NCI-H1436 treated with DMSO at 0.1 percent for 48 hours (cell line): ENCODE measurements at regions not wholly inside any gene's neighbourhood (a gene's known extent, or its start where the extent isn't known, plus 50 kb on each side); places are given as distances from the start of the nearest gene placed in this dataset.
A peak's percentile ranks its signal among the peaks of the same experiment; 100 is the strongest.
"Not testable (repeated sequence)": the region's sequence is repeated elsewhere in the genome, so short reads cannot be mapped to it uniquely, and the experiment has no call there.

ENCODE experiments used
- DNase-seq: peaks from one replicate; lab custom pipeline; 2025; lab: John Stamatoyannopoulos, UW

DNA sequence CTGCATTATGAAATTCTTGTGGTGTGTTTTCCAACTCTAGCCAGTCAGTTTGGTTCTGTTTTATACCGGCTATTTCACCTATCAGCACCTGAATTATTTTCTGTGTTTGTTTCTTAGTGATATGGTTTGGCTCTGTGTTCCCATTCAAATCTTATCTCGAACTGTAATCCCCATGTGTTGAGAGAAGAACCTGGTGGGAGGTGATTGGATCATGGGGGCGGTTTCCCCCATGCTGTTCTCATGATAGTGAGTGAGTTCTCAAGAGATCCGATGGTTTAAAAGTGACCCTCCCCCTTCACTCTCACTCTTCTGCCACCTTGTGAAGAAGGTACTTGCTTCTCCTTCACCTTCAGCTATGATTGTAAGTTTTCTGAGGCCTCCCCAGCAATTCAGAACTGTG, 1006.2 kb upstream of the FOXG1 start:
- DNase-seq, result not testable (repeated sequence)

DNA sequence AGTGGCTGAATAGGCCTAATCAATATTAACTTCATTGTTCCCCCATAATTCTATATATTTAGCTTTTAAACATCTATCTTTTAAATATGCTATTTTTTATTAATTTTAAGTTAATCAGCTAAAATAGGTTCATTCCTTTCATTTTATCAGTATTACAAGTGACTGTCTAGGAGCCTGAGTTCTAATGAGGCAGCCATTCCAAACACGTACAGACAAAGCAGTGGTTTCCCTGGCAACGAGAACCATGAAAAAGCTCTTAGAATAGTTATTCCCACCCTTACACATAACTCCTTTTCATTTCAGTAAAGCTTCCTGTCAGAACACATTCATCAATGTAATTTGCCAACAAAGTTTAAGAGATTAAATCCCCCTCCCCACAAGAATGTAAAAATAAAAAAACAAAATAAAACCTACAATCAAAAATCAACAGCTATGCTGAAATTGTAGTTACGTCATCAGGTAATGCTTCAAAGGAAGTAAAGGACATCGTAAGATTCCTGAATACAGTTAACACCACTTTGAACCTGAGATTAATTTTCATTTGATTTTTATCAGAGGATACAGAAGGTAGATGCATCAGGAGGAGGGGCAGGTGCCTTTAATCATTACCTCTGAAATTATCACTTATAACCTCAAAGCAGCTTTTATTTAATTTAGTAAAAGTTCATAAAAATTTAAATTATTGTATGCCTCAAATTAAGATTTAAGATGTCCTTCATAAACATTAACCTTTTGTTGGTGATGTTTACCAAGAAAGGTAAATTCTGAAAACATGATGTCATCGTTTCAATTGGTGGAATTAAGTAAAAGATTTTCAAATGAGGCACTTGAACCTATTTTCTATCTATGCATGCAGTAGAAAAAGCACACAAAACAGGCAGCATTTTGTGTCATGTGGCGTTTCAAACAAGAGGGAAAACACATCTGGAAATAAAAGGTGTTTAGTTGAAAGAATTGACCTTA, 967.2 kb upstream of the FOXG1 start:
- not testable (repeated sequence) for DNase-seq

DNA sequence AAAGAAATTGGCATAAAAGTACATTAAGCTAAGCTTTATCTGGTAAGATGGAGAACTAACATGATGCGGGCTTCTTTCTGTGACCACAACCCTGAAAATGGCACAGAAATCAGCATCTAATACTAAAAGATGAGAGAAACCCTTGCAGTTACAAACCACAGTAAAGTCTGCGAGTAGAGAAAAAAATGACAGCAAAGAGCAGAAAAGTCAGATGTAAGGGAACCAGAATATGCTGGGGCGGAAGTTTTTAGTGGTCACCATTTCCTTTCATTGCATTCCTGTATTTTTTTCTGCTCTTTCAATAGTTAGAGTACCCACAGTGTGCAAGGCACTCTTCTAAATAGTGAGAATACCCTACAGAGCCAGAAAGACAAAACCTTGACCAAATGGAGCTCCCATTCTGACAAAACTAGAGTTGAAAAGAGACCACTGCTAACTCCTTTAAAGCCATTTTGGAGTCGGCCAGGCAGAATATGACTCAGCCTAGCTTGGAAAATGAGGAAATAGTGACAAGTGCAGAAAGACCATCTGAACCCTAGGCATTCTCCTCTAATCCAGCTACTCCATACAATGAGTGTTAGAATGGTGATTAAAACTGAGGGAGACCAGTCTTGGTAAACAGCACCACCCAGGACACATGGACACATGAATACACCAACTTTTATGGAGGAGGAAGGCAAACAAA, 948.7 kb upstream of the FOXG1 start:
- not testable (repeated sequence) for DNase-seq

DNA sequence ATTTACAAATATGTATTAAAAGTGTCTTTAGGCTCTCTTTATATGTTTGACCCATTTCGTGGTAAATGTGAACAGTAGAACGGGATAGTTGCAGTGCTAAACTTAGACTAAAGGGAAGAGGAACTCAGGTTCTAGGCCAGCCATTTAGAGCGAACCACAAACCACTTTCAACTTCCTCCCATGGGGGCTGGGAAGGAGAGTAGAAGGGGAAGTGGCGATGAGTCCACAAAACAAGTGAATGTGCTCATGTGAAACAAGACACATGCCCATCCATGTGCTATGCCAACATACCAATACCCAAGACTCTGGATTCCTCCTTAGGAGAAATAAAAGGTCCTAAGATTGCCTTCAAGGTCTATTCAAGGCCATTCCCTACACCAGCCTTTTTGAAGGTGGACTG, 940.4 kb upstream of the FOXG1 start:
- DNase-seq, result not testable (repeated sequence)

DNA sequence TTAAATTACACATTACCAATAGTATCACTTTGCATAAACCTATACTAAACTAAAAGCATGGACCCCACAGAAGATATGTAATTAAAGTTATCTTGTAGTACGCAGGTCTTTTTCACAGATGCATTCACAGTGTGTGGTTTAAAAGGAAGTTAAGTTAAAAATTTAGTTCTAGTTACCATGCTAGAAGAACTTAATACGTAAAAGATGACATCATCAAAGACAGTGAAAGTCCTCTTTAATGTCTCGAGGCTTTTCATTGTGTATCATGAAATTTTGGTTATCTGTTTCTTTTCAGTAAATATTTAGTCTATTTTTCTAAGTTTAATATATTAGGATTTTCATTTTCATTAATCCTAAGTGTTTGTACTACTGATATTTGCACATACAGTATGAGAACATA, 934.6 kb upstream of the FOXG1 start:
- DNase-seq, result not testable (repeated sequence)

DNA sequence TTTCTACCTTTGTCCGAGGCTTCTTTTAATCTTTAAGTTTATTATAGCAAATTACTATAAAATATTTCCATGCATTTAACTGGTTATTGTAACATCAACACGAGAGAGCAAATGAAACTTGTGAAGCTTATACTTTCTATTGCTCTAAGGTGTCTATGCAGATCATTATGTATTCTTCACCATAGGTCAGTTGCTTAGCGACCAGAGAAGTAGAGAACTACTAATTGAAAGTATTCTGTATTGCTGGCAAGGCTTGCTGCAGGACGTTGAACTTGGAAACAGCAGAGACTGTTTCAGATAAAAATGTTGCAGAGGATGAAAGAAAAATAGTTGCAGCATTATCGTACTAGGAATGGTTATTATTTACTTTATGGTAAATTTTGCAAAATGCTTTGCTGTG, 933.6 kb upstream of the FOXG1 start:
- DNase-seq, result not testable (repeated sequence)

DNA sequence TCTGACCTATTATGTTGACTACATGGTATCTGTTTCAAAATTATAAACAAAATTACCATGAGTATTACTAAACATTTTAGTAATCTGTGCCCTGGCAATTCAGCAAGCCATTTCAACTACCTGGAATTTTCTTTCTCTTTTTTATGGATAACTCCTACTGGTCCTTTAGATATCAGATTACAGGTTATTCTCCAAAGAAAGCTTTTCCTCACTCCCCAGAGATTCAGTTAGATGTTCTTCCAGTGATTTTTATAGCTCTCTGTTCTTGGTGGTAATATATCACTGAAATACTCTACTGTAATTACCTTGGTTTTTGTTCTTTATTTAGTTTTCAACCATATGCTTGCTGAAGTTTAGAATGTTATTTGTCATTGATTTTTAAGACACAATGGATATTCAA, 930.2 kb upstream of the FOXG1 start:
- DNase-seq, result no peak

DNA sequence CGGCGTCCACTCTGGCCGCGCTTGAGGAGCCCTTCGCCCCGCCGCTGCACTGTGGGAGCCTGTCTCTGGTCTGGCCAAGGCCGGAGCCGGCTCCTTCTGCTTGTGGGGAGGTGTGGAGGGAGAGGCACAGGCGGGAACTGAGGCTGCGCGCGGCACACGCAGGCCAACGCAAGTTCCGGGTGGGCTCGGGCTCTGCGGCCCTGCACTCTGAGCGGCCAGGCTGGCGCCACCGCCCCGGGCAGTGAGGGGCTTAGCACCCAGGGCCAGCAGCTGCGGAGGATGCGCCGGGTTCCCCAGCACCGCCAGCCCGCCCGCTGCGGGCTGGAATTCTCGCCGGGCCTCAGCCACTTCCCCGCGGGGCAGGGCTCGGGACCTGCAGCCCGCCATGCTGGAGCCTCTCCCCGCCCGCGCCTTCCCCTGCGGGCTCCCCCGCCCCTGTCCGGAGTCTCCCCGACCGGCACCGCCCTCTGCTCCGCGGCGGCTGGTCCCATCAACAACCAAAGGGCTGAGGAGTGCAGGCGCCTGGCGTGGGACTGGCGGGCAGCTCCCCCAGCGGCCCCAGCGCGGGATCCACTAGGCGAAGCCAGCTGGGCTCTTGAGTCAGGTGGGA, 921.2 kb upstream of the FOXG1 start:
- DNase-seq, result no peak

DNA sequence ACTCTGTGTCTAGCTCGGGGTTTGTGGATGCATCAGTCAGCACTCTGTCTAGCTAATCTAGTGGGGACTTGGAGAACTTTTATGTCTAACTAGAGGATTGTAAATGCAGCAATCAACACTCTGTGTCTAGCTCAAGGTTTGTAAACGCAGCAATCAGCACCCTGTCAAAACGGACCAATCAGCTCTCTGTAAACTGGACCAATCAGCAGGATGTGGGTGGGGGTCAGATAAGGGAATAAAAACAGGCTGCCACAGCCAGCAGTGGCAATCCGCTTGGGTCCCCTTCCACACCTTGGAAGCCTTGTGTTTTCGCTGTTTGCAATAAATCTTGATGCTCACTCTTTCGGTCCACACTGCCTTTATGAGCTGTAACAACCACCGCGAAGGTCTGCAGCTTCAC, 920.7 kb upstream of the FOXG1 start:
- no peak for DNase-seq

DNA sequence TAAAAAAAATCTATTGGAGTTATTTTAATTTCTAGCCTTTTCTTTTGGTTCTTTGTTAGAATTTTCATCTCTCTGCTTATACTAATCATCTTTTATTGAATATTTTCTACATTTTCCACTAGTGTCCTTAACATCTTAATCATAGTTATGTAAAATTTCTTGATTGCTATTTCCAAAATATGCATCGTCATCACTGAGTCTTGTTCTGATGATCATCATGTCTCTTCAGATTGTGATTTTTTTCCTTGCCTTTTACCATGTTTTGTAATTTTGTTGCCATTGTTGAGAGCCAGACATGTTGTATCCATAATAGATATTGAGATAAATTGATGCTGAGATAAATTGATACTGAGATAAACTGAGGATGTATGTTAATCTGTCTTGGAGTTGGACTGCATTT, 919.1 kb upstream of the FOXG1 start:
- DNase-seq, result not testable (repeated sequence)

DNA sequence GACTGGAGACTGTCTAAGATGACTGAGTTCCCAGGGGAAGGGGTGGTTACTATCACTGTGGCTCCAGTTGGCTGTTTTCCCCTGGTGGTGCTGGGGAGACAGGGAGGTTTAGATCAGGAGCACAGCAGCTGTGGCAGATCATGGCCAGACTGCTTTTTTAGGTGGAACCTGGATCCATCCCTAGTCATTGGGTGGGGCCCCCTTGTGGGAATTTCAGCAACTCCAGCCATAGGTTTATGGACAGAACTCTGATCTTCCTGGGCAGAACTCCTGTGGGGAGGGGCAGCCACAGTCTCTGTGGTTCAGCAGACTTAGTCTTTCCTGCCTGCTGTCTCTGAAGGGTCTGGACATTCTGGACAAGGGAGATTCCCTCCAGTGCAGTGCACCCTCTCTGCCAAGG, 917.4 kb upstream of the FOXG1 start:
- DNase-seq, result not testable (repeated sequence)

DNA sequence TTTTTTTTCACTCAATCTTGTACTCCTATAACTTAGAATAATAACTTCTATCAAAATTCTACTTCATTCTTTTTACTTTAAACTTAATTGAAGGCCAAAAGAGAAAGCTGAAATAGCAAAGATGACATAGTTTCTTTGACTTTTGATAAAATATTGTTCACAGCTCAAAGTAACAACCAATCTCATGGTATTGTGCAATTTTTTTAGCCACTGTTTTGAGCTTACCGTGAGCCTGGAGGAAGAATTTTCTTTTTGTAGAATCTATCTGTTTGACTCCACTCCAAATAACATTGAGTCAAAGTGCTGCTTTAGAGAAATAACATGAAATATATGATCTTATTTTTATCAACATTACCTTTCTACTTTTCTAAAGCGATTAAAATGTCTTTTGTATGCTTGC, 903.9 kb upstream of the FOXG1 start:
- no peak for DNase-seq

DNA sequence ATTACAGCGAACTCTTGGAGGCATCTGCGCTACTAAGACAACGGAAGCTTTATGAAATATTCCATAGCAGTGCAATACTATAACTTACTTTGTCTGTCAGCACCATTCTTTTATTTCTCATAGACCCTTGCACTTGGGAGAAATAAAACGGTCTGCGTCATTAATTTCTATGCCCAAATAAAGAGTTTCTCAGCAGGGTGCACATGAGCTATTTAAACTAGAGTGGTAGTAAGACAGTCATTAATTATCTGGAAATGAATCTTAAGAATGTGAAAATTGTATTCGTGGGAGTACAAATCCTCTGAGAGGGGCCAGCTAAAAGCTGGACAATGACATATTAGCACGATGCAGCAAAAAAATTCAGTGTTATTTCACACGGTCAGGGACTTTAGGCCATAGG, 903.4 kb upstream of the FOXG1 start:
- no peak for DNase-seq

DNA sequence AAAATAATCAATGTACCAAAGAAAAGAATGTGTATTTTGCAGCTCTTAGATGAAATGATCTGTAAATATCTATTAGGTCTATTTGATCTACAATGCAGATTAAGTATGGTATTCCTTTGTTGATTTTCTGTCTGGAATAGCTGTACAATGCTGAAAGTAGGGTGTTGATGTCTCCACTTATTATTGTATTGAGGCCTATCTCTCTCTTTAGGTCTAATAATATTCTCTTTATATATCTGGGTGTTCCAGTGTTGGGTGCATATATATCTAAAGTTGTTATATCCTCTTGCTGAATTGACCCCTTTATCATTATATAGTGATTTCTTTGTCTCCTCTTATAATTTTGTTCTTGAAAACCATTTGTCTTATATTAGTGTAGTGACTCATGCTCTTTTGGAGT, 885.5 kb upstream of the FOXG1 start:
- no peak for DNase-seq

DNA sequence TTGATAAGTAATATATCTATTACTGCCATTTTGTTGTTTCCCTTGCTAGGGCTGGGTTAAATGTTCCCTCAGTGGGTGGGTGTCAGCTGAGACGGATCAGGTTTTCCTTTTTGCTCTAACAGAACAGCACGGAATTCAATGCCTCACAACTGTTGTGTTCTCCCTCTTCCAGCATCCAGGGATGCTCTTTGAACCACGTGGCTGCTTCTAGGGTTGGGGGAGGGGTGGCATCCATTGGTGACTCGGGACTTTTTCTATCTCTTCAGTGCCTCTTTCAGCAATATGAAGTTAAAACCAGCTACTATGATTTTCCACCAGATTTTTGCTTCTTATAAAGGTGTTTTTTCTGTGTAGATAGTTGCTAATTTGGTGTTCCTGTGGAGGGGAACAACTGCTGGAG, 884.9 kb upstream of the FOXG1 start:
- no peak for DNase-seq

DNA sequence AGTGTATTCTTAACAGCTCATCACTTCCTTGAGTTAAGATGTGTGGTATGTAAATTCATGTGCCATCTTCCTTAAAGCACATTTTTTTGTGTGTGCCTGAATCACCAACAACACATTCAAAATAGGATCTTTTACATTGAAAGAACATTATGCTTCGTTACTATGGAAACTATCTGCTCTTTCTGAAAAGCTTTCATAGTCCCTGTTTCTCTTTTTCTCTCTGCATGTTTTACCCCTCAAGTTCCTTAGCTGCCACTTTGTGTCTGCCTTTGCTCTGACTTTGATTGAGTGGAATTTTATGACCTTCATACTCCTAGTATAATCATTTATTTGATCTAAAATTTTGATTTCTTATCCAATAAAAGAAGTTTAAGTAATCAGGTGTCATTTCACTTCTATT, 880.3 kb upstream of the FOXG1 start:
- no peak for DNase-seq

DNA sequence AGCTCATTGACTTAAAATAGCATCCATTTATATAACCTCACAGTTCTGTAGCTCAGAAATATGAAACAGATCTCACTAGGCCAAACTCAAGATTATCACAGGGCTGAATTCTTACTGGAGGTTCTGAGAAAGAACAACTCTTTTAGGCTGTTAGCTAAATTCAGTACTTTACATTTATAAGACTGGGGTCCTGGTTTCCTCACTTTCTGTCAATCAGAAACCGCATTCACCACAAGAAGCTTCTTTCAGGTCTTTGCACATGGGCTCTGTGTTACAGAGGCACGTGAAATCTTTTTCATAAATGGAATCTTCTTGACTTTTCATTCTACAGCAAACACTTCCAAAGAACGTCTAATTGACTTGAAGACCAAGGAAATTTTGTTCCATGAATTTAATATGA, 876.3 kb upstream of the FOXG1 start:
- no peak for DNase-seq

DNA sequence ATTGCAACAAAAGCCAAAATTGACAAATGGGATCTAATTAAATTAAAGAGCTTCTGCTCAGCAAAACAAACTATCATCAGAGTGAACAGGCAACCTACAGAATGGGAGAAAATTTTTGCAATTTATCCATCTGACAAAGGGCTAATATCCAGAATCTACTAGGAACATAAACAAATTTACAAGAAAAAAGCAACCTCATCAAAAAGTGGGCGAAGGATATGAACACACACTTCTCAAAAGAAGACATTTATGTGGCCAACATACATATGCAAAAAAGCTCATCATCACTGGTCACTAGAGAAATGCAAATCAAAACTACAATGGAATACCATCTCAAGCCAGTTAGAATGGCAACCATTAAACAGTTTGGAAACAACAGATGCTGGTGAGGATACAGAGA, 858.1 kb upstream of the FOXG1 start:
- DNase-seq, result not testable (repeated sequence)

DNA sequence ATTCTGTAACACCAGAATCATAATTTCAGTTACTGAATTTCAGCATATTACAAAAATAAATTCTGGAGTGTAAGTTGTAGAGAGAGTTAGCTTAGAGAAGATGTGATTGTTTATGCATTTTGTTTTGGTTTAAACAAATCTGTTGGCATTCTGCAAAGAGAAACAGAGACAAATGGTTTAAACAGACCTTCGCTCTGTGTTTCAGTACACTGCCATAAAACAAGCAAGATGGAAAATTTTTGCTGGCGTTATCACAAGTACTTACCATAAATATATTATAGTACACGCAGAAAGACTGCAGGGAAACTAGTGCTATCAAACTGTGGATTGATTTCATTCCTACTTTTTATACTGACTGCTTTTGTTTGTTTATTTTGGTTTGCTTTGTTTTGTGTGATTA, 850.3 kb upstream of the FOXG1 start:
- no peak for DNase-seq

DNA sequence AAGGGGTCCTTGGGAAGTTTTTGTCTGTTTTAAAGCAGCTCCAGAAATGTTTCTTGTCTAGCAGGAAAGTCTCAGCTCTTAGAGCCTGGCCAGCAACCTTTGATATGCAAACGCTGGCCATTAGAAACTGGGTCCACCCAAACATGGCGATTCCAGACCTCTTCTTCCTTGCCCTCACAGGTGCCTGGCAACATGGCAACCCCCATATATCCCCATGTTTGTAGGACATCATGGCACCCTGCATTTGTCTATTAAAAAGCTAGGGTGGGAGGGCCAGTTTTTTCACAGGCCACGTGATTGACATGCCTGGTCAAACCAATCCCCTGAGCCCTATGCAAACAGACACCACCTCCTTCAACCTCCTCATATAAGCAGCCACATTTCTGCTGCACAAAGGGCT, 848.7 kb upstream of the FOXG1 start:
- no peak for DNase-seq

DNA sequence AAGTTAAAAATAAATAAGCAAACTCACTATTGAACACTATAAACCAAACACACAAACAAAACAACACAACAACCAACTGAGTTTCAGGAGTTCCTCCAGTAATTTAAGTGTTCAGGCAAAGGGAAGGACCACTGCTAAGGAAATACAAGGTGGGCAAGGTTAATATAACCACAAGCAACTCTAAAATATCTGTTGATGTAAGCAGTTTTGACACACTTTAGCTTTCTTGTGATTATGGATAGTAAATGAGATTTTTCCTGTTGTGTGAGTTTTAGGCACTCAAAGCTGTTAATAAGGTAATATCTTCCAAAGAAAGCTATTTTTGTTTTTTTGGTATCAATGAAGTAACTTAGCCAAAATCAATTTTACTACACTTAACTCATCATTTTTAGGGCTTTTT, 839.1 kb upstream of the FOXG1 start:
- no peak for DNase-seq

DNA sequence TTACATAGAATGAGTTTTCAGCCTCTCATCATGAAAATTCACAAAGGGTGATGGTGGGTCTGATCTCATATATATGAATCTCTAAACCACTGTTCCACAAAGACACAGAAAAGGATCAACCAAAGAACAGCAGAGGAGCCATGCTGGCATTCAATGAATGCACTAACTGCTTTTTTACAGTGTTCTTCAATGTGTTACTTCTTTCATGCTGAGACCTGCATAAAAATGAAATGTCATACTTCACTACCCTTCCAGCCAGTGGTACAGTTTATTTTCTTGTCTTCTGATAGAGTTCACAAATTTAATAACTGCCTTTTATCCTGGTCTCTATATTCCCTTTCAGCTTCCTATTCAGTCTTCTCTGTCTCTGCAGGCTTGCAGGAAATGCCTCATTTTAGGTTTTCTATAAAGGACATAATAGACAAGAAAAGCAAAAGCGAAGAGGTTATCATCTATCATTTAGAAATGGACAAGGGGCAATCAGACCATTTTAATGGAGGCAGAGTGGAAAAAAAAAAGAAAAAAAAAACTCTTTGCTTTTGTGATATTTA, 836.7 kb upstream of the FOXG1 start:
- DNase-seq, result peak; percentile 86

DNA sequence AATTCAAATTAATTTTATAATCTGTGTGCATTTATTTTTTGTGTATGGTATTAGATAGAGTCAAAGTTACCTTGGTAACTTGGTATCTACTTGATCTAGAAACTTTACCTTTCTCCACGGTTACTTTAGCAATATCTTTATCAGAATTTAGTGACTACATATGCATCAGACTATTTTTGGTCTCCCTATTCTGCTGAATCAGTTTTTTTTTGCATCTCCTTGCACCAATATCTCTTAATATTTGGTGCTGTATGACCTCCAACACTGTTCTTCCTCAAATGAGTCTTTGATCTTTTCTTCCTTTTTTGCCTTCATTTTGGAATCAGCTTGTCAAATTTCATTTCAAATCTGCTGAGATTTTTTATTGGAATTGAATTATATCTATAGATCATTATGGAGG, 828.2 kb upstream of the FOXG1 start:
- DNase-seq, result no peak
